H9 (cell line): ENCODE measurements at regions not wholly inside any gene's neighbourhood (a gene's known extent, or its start where the extent isn't known, plus 50 kb on each side); places are given as distances from the start of the nearest gene placed in this dataset.
A peak's percentile ranks its signal among the peaks of the same experiment; 100 is the strongest.

Source experiments
- DNase-seq: peaks from one replicate; pipeline ENCODE4 v3.0.0-alpha.2; 2017
- H2AFZ ChIP-seq: one replicate; pipeline ENCODE4 v1.6.1; 2013; ENCODE audit warnings: mild to moderate bottlenecking, low read length, control low read depth, moderate library complexity
- H2AK5ac ChIP-seq: 2 replicates; pipeline ENCODE4 v1.6.1; 2013; ENCODE audit warnings: low read length, control low read depth, mixed read lengths; ENCODE audit not compliant: insufficient read length
- H2BK120ac ChIP-seq: one replicate; pipeline ENCODE4 v1.6.1; 2013; ENCODE audit warnings: low read depth, mild to moderate bottlenecking, low read length, control low read depth, inconsistent platforms; ENCODE audit not compliant: poor library complexity, severe bottlenecking
- H2BK12ac ChIP-seq: 2 replicates; pipeline ENCODE4 v1.6.1; 2013; ENCODE audit warnings: low read length, control low read depth, mixed read lengths, low read depth; ENCODE audit not compliant: insufficient read length
- H2BK15ac ChIP-seq: 2 replicates; pipeline ENCODE4 v1.6.1; 2013; ENCODE audit warnings: low read depth, low read length, control low read depth
- H2BK20ac ChIP-seq: one replicate; pipeline ENCODE4 v1.6.1; 2013; ENCODE audit warnings: low read depth, mild to moderate bottlenecking, low read length, control low read depth, inconsistent platforms; ENCODE audit not compliant: poor library complexity, severe bottlenecking
- H2BK5ac ChIP-seq: 2 replicates; pipeline ENCODE4 v1.6.1; 2013; ENCODE audit warnings: low read length, control low read depth, mixed read lengths; ENCODE audit not compliant: insufficient read length
- H3K14ac ChIP-seq: 2 replicates; pipeline ENCODE4 v1.6.1; 2013; ENCODE audit warnings: low read length, control low read depth; ENCODE audit not compliant: insufficient read depth
- H3K18ac ChIP-seq: 2 replicates; pipeline ENCODE4 v1.6.1; 2013; ENCODE audit warnings: low read depth, mild to moderate bottlenecking, mixed read lengths, low read length, control low read depth; ENCODE audit not compliant: insufficient read length
- H3K23ac ChIP-seq: 2 replicates; pipeline ENCODE4 v1.6.1; 2013; ENCODE audit warnings: low read length, control low read depth, mixed read lengths, low read depth; ENCODE audit not compliant: insufficient read length
- H3K23me2 ChIP-seq: 2 replicates; pipeline ENCODE4 v1.6.1; 2013; ENCODE audit warnings: low read depth, mild to moderate bottlenecking, mixed read lengths, low read length, control low read depth; ENCODE audit not compliant: insufficient read length, poor library complexity, severe bottlenecking
- H3K27ac ChIP-seq: 2 replicates; pipeline ENCODE4 v1.5.1; 2013; ENCODE audit warnings: low read length, control low read depth, mixed read lengths, low read depth; ENCODE audit not compliant: insufficient read length
- H3K27me3 ChIP-seq: 2 replicates; pipeline ENCODE4 v1.6.1; 2013; ENCODE audit warnings: low read length, control low read depth, inconsistent platforms; ENCODE audit not compliant: insufficient read depth
- H3K4ac ChIP-seq: 2 replicates; pipeline ENCODE4 v1.6.1; 2013; ENCODE audit warnings: low read depth, mild to moderate bottlenecking, control low read depth, inconsistent platforms, low read length, moderate library complexity
- H3K4me1 ChIP-seq: 2 replicates; pipeline ENCODE4 v1.6.1; 2013; ENCODE audit warnings: low read length, control low read depth, inconsistent platforms; ENCODE audit not compliant: insufficient read depth
- H3K4me2 ChIP-seq: 2 replicates; pipeline ENCODE4 v1.6.1; 2013; ENCODE audit warnings: low read length, control low read depth, mixed read lengths; ENCODE audit not compliant: insufficient read length, insufficient read depth
- H3K56ac ChIP-seq: 2 replicates; pipeline ENCODE4 v1.6.1; 2013; ENCODE audit warnings: low read depth, mild to moderate bottlenecking, mixed read lengths, low read length, control low read depth; ENCODE audit not compliant: insufficient read length
- H3K79me1 ChIP-seq: 2 replicates; pipeline ENCODE4 v1.6.1; 2013; ENCODE audit warnings: low read depth, mild to moderate bottlenecking, moderate library complexity, low read length, control low read depth, inconsistent platforms; ENCODE audit not compliant: insufficient read depth, poor library complexity, severe bottlenecking
- H3K79me2 ChIP-seq: 2 replicates; pipeline ENCODE4 v1.6.1; 2013; ENCODE audit warnings: low read length, control low read depth, inconsistent platforms; ENCODE audit not compliant: insufficient read depth
- H3K9ac ChIP-seq: 2 replicates; pipeline ENCODE4 v1.6.1; 2013; ENCODE audit warnings: low read length, control low read depth, mixed read lengths; ENCODE audit not compliant: insufficient read length; ENCODE audit errors: extremely low read depth
- H3K9me3 ChIP-seq: one replicate; pipeline ENCODE4 v1.6.1; 2013; ENCODE audit warnings: low read depth, low read length, inconsistent platforms; ENCODE audit not compliant: control insufficient read depth
- H3T11ph ChIP-seq: one replicate; pipeline ENCODE4 v1.6.1; 2013; ENCODE audit warnings: mild to moderate bottlenecking, low read length, control low read depth, inconsistent platforms
- H4K20me1 ChIP-seq: one replicate; pipeline ENCODE4 v1.6.1; 2013; ENCODE audit not compliant: control insufficient read depth, insufficient read length, insufficient read depth
- H4K5ac ChIP-seq: 2 replicates; pipeline ENCODE4 v1.6.1; 2013; ENCODE audit warnings: low read depth, mild to moderate bottlenecking, mixed read lengths, low read length, control low read depth; ENCODE audit not compliant: insufficient read length
- H4K8ac ChIP-seq: replicated peaks from 2 replicates; pipeline ENCODE4 v1.6.1; 2013; ENCODE audit warnings: low read length, control low read depth, mixed read lengths, low read depth; ENCODE audit not compliant: insufficient read length
- H4K91ac ChIP-seq: 2 replicates; pipeline ENCODE4 v1.6.1; 2013; ENCODE audit warnings: low read depth, mild to moderate bottlenecking, moderate library complexity, mixed read lengths, low read length, control low read depth; ENCODE audit not compliant: insufficient read length
- H3K27ac Mint-ChIP-seq, 3 experiments: 2 replicates in 2 of 3; 3 replicates in 1 of 3; pipeline ENCODE4 v1.8.0; 2020 to 2021; ENCODE audit warnings: mixed read lengths in 3 of 3, mild to moderate bottlenecking in 1 of 3, moderate library complexity in 1 of 3
- H3K27me3 Mint-ChIP-seq: 2 replicates; pipeline ENCODE4 v1.8.0; 2021; ENCODE audit warnings: low read depth, mild to moderate bottlenecking, moderate library complexity, mixed read lengths
- H3K36me3 Mint-ChIP-seq, 3 experiments: 2 replicates in 2 of 3; 3 replicates in 1 of 3; pipeline ENCODE4 v1.8.0; 2020 to 2021; ENCODE audit warnings: low read depth in 3 of 3, mixed read lengths in 3 of 3; ENCODE audit not compliant: insufficient read depth in 1 of 3
- H3K4me1 Mint-ChIP-seq, 2 experiments: 2 replicates each; pipeline ENCODE4 v1.8.0; 2020; ENCODE audit warnings: mixed read lengths in 2 of 2
- H3K4me3 Mint-ChIP-seq, 2 experiments: 2 replicates in 1 of 2; 3 replicates in 1 of 2; pipeline ENCODE4 v1.8.0; 2020 to 2021; ENCODE audit warnings: mild to moderate bottlenecking in 2 of 2, mixed read lengths in 2 of 2, moderate library complexity in 1 of 2
- H3K9me3 Mint-ChIP-seq, 2 experiments: 2 replicates in 1 of 2; 3 replicates in 1 of 2; pipeline ENCODE4 v1.8.0; 2020; ENCODE audit warnings: mild to moderate bottlenecking in 2 of 2, mixed read lengths in 2 of 2, moderate library complexity in 1 of 2
- CTCF ChIP-seq: fragments of 200-600 bp; sonication (generic); conservative IDR thresholded peaks from 3 replicates; pipeline ENCODE4 v1.8.0; 2021; ENCODE audit warnings: antibody characterized with exemption, mild to moderate bottlenecking
- whole genome bisulfite sequencing: extraction: QIAGEN DNeasy Blood & Tissue Kit; methylation state at CpG from one replicate; pipeline ENCODE4 v1.1.7; 2013; ENCODE audit warnings: missing lambda C conversion rate, low lambda C conversion rate, mixed read lengths; ENCODE audit not compliant: insufficient read length; ENCODE audit errors: extremely low coverage; 5-methylcytosine and 5-hydroxymethylcytosine counted together

GRCh38 chr6:167396659-167397490 is 72.0 kb downstream of the TTLL2 start:
- H2BK5ac ChIP-seq = no peak overlapping the region
- H2BK15ac ChIP-seq = no peak overlapping the region
- H3K4me2 ChIP-seq = no peak overlapping the region
- WGBS = no CpG with 5 or more reads among the region's 23 CpGs
- no peaks in the 10 kb centered on the region for H4K20me1 ChIP-seq
- Mint-ChIP-seq H3K9me3 (no peaks in the 10 kb centered on the region; a peak in 1 of 5 replicates), H3K27me3 (peaks cover 5% of the 10 kb centered on the region), H3K36me3 (no peaks in the 10 kb centered on the region), H3K27ac (peak overlapping the region in 1 of 3 experiments; percentile 51; a peak in 1 of 7 replicates), H3K4me1 (peaks cover 6 to 7% of the 10 kb centered on the region in 2 experiments), H3K4me3 (no peak overlapping the region)
- H3K79me1 ChIP-seq = no peaks in the 10 kb centered on the region
- no peak overlapping the region for H3K14ac ChIP-seq
- no peak overlapping the region for H4K5ac ChIP-seq
- no peak overlapping the region for H3K18ac ChIP-seq
- H3K27ac ChIP-seq = no peak overlapping the region
- H2BK20ac ChIP-seq = no peak overlapping the region
- H2AFZ ChIP-seq = no peak overlapping the region
- H3K27me3 ChIP-seq = no peaks in the 10 kb centered on the region
- H2BK12ac ChIP-seq = no peak overlapping the region
- H3K79me2 ChIP-seq = no peaks in the 10 kb centered on the region
- DNase-seq = no peak
- no peak overlapping the region for H3K56ac ChIP-seq
- H3T11ph ChIP-seq = no peak overlapping the region
- no peak overlapping the region for H4K91ac ChIP-seq
- no peak overlapping the region for H3K4ac ChIP-seq
- H3K9ac ChIP-seq = no peak overlapping the region
- no peaks in the 10 kb centered on the region for H3K4me1 ChIP-seq
- no peaks in the 10 kb centered on the region for H3K9me3 ChIP-seq
- H3K23ac ChIP-seq = no peak overlapping the region
- no peak overlapping the region for H4K8ac ChIP-seq
- no peak for TF ChIP-seq CTCF
- H2AK5ac ChIP-seq = no peak overlapping the region
- no peak overlapping the region for H2BK120ac ChIP-seq
- H3K23me2 ChIP-seq = no peaks in the 10 kb centered on the region
